ENCODE measurements at regions not wholly inside any gene's neighbourhood (a gene's known extent, or its start where the extent isn't known, plus 50 kb on each side); places are given as distances from the start of the nearest gene placed in this dataset.

DNA sequence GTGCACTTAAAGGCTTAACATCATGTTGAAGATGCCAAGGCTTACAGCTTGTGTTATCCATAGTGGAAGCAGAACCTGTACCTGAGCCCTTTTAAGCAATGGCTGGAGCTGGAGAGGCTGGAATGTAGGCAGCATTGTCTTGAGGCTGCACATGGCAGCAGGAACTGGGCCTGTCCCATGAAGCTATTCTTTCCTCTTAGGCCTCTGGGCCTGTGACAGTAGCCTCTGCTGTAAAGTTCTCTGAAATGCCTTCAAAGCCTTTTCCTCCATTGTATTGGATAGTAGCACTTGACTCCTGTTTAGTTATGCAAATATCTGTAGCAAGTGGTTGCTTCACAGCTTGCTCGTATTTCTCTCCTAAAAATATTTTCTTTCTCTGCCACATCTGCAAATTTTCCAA, 127.4 kb upstream of the ANO5 start:
- no peak for TF ChIP-seq POLR2A (IDR thresholded peaks at IDR 0.05; ENCODE audit: low read depth, low read length)
- TF ChIP-seq, protein P1, sequence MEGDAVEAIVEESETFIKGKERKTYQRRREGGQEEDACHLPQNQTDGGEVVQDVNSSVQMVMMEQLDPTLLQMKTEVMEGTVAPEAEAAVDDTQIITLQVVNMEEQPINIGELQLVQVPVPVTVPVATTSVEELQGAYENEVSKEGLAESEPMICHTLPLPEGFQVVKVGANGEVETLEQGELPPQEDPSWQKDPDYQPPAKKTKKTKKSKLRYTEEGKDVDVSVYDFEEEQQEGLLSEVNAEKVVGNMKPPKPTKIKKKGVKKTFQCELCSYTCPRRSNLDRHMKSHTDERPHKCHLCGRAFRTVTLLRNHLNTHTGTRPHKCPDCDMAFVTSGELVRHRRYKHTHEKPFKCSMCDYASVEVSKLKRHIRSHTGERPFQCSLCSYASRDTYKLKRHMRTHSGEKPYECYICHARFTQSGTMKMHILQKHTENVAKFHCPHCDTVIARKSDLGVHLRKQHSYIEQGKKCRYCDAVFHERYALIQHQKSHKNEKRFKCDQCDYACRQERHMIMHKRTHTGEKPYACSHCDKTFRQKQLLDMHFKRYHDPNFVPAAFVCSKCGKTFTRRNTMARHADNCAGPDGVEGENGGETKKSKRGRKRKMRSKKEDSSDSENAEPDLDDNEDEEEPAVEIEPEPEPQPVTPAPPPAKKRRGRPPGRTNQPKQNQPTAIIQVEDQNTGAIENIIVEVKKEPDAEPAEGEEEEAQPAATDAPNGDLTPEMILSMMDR (IDR thresholded peaks at IDR 0.05; ENCODE audit: extremely low read depth in 1 of 2, insufficient read depth in 1 of 2, low read depth in 1 of 2, low read length in 2 of 2): no peak
- no peak for TF ChIP-seq EZH2 (IDR thresholded peaks at IDR 0.05; ENCODE audit: borderline replicate concordance, low read depth, low read length, severe bottlenecking)
- no peak for TF ChIP-seq POLR2AphosphoS5 (IDR thresholded peaks at IDR 0.05; ENCODE audit: insufficient read depth, low read depth, low read length)
- TF ChIP-seq JUN (IDR thresholded peaks at IDR 0.05; ENCODE audit: borderline replicate concordance, insufficient read depth, insufficient read length, low read depth): no peak

All from endothelial cell of umbilical vein (primary cell).